Kidney epithelial cell (primary cell): ENCODE measurements at regions not wholly inside any gene's neighbourhood (a gene's known extent, or its start where the extent isn't known, plus 50 kb on each side); places are given as distances from the start of the nearest gene placed in this dataset.

ENCODE experiments used
- DNase-seq: peaks from one replicate; pipeline ENCODE4 v3.0.0-alpha.2; 2010; ENCODE audit warnings: low read depth
- H3K27me3 ChIP-seq: 2 replicates; pipeline ENCODE4 v1.6.0; 2011; ENCODE audit warnings: low read length; ENCODE audit not compliant: control insufficient read depth, insufficient read depth
- H3K36me3 ChIP-seq: 2 replicates; pipeline ENCODE4 v1.5.1; 2011; ENCODE audit warnings: low read length; ENCODE audit not compliant: control insufficient read depth, insufficient read depth
- H3K4me3 ChIP-seq: 2 replicates; pipeline ENCODE4 v1.5.1; 2011; ENCODE audit warnings: low read depth, mild to moderate bottlenecking, control low read depth, low read length
- TF ChIP-seq, protein P1 (sequence below): IDR thresholded peaks from 2 replicates; pipeline ENCODE4 v1.5.1; 2011; ENCODE audit warnings: mild to moderate bottlenecking, moderate library complexity, low read length, control low read depth, inconsistent platforms; ENCODE audit not compliant: insufficient read depth, poor library complexity, severe bottlenecking

DNA sequence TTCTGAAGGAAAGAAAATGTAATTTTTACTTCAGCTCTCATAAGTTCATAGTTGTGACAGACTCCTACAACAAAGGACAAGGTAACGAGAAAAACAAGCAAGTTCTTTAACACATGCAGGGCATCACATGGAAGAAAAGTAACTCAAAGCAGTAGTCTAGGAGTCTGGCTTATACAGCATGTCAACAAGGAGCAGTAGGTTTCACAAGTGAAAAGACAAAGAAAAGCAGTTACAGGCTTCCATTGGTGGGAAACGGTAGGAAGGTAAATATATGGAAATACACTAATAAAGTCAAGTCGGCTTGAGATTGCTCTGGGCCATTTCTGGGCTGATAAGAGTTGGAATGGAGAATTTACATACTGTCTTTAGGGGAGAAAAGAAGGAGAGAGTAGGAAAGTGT is 228.4 kb upstream of the ZFP42 start:
- no peaks in the 10 kb centered on the region for H3K36me3 ChIP-seq
- no peak overlapping the region for H3K4me3 ChIP-seq
- TF ChIP-seq, protein P1, sequence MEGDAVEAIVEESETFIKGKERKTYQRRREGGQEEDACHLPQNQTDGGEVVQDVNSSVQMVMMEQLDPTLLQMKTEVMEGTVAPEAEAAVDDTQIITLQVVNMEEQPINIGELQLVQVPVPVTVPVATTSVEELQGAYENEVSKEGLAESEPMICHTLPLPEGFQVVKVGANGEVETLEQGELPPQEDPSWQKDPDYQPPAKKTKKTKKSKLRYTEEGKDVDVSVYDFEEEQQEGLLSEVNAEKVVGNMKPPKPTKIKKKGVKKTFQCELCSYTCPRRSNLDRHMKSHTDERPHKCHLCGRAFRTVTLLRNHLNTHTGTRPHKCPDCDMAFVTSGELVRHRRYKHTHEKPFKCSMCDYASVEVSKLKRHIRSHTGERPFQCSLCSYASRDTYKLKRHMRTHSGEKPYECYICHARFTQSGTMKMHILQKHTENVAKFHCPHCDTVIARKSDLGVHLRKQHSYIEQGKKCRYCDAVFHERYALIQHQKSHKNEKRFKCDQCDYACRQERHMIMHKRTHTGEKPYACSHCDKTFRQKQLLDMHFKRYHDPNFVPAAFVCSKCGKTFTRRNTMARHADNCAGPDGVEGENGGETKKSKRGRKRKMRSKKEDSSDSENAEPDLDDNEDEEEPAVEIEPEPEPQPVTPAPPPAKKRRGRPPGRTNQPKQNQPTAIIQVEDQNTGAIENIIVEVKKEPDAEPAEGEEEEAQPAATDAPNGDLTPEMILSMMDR = no peak
- no peaks in the 10 kb centered on the region for H3K27me3 ChIP-seq
- no peak for DNase-seq

GRCh38 chr4:187767687-187768086 is 227.9 kb upstream of the ZFP42 start:
- no peak for DNase-seq
- H3K27me3 ChIP-seq = no peaks in the 10 kb centered on the region
- H3K36me3 ChIP-seq = no peaks in the 10 kb centered on the region
- H3K4me3 ChIP-seq = no peak overlapping the region
- TF ChIP-seq, protein P1 = no peak

DNA sequence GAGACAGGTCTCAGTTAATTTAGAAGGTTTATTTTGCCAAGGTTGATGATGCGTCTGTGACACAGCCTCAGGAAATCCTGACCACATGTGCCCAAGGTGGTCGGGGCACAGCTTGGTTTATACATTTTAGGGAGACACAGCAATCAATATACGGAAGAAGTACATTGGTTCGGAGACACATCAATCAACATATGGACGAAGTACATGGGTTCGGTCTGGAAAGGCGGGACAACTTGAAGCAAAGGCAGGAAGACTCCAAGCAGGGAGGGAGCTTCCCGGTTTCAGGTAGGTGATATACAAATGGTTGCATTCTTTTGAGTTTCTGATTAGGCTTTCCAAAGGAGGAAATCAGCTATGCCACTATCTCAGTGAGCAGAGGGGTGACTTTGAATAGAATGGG is 225.2 kb upstream of the ZFP42 start:
- Histone ChIP-seq H3K27me3 (no peaks in the 10 kb centered on the region), H3K4me3 (no peak overlapping the region), H3K36me3 (no peaks in the 10 kb centered on the region)
- TF ChIP-seq, protein P1 = no peak
- no peak for DNase-seq

DNA sequence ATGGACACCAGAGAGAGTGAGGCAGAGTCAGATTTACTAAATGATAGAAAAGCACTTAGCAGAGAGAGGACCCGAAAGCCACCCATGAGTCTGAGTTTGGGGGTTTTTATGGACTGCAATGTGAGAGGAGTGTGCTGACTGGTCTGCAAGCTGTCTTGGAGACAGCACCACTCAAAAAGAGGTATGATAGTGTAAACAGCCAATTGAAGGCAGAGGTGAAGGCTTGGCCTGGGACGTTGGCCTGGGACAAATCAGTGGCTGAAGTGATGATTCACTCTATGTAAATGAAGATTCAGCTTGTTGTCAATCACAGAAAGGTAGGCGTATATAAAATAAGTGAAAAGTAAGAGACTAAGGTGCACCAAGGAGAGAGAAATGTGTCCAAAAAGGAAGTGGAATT is 217.6 kb upstream of the ZFP42 start:
- DNase-seq = no peak
- no peaks in the 10 kb centered on the region for H3K27me3 ChIP-seq
- TF ChIP-seq, protein P1 = no peak
- H3K36me3 ChIP-seq = no peaks in the 10 kb centered on the region
- no peak overlapping the region for H3K4me3 ChIP-seq

GRCh38 chr4:187780070-187780469 is 215.5 kb upstream of the ZFP42 start:
- Histone ChIP-seq H3K27me3 (no peaks in the 10 kb centered on the region), H3K36me3 (no peaks in the 10 kb centered on the region), H3K4me3 (no peak overlapping the region)
- no peak for DNase-seq
- TF ChIP-seq, protein P1 = no peak

- Histone ChIP-seq H3K36me3 (no peaks in the 10 kb centered on the region), H3K27me3 (no peaks in the 10 kb centered on the region), H3K4me3 (no peak overlapping the region)
- TF ChIP-seq, protein P1 = no peak
- no peak for DNase-seq
These were observed 213.2 kb upstream of the ZFP42 start for GRCh38 chr4:187782286-187782824.
